GM23338 (cell line): ENCODE measurements at regions not wholly inside any gene's neighbourhood (a gene's known extent, or its start where the extent isn't known, plus 50 kb on each side); places are given as distances from the start of the nearest gene placed in this dataset.

Experiments
- EZH2 ChIP-seq: fragments of 200-600 bp; sonication (generic); IDR thresholded peaks from one replicate; pipeline ENCODE4 v1.8.0; 2017; ENCODE audit warnings: antibody characterized with exemption, mild to moderate bottlenecking, low read depth; ENCODE audit not compliant: unreplicated experiment
- TF ChIP-seq, protein P1 (sequence below), 2 experiments: fragments of 200-600 bp in 1 of 2; sonication (generic) in 1 of 2; conservative IDR thresholded peaks; 2 replicates each; pipeline versions ENCODE4 v1.5.1 to v1.6.1; 2016 to 2017; ENCODE audit warnings: antibody characterized with exemption in 2 of 2, low read depth in 2 of 2, mild to moderate bottlenecking in 2 of 2, moderate library complexity in 1 of 2
- TF ChIP-seq, protein P2 (sequence below): IDR thresholded peaks from one replicate; pipeline ENCODE4 v1.6.1; 2018; ENCODE audit warnings: antibody characterized with exemption; ENCODE audit not compliant: unreplicated experiment

DNA sequence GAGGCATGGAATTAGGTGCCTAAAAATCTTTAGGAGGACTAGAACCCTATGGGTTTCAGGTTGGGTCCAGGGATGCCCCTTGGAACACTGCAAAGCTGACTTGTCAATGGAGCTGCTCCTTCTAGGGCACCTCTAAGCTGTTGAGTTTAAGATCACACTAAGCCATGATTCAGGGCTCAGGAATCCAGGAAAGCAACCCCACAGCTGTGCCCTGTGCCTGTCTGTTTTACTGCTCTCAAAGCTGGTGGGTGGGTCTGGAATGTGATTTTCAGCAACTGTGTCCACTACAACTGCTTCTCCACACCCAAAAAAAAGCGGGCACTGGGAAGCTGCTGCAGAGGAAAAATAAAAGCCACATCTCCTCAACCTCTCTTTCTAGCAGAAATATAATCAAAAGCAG is 310.4 kb upstream of the MOCS1 start:
- no peak for TF ChIP-seq EZH2
- TF ChIP-seq, protein P1, sequence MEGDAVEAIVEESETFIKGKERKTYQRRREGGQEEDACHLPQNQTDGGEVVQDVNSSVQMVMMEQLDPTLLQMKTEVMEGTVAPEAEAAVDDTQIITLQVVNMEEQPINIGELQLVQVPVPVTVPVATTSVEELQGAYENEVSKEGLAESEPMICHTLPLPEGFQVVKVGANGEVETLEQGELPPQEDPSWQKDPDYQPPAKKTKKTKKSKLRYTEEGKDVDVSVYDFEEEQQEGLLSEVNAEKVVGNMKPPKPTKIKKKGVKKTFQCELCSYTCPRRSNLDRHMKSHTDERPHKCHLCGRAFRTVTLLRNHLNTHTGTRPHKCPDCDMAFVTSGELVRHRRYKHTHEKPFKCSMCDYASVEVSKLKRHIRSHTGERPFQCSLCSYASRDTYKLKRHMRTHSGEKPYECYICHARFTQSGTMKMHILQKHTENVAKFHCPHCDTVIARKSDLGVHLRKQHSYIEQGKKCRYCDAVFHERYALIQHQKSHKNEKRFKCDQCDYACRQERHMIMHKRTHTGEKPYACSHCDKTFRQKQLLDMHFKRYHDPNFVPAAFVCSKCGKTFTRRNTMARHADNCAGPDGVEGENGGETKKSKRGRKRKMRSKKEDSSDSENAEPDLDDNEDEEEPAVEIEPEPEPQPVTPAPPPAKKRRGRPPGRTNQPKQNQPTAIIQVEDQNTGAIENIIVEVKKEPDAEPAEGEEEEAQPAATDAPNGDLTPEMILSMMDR (conservative IDR thresholded peaks at IDR 0.05; ENCODE audit: low read depth in 2 of 2), result no peak
- TF ChIP-seq, protein P2, sequence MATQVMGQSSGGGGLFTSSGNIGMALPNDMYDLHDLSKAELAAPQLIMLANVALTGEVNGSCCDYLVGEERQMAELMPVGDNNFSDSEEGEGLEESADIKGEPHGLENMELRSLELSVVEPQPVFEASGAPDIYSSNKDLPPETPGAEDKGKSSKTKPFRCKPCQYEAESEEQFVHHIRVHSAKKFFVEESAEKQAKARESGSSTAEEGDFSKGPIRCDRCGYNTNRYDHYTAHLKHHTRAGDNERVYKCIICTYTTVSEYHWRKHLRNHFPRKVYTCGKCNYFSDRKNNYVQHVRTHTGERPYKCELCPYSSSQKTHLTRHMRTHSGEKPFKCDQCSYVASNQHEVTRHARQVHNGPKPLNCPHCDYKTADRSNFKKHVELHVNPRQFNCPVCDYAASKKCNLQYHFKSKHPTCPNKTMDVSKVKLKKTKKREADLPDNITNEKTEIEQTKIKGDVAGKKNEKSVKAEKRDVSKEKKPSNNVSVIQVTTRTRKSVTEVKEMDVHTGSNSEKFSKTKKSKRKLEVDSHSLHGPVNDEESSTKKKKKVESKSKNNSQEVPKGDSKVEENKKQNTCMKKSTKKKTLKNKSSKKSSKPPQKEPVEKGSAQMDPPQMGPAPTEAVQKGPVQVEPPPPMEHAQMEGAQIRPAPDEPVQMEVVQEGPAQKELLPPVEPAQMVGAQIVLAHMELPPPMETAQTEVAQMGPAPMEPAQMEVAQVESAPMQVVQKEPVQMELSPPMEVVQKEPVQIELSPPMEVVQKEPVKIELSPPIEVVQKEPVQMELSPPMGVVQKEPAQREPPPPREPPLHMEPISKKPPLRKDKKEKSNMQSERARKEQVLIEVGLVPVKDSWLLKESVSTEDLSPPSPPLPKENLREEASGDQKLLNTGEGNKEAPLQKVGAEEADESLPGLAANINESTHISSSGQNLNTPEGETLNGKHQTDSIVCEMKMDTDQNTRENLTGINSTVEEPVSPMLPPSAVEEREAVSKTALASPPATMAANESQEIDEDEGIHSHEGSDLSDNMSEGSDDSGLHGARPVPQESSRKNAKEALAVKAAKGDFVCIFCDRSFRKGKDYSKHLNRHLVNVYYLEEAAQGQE, result no peak
